Hepatocyte (in vitro differentiated cells): ENCODE measurements at regions not wholly inside any gene's neighbourhood (a gene's known extent, or its start where the extent isn't known, plus 50 kb on each side); places are given as distances from the start of the nearest gene placed in this dataset.
"Not testable (repeated sequence)": the region's sequence is repeated elsewhere in the genome, so short reads cannot be mapped to it uniquely, and the experiment has no call there.

ENCODE experiments used
- DNase-seq: peaks from one replicate; pipeline ENCODE4 v3.0.0-alpha.2; 2016; ENCODE audit warnings: low spot score
- H2AFZ ChIP-seq: fragments of 200-600 bp; sonication (generic); 2 replicates; pipeline ENCODE4 v1.6.0; 2016; ENCODE audit warnings: antibody characterized with exemption, mild to moderate bottlenecking
- H3K27ac ChIP-seq: fragments of 200-600 bp; sonication (generic); 2 replicates; pipeline ENCODE4 v1.5.1; 2016; ENCODE audit warnings: mild to moderate bottlenecking
- H3K27me3 ChIP-seq: fragments of 200-600 bp; sonication (generic); 2 replicates; pipeline ENCODE4 v1.6.1; 2016
- H3K36me3 ChIP-seq: fragments of 200-600 bp; sonication (generic); replicated peaks from 2 replicates; pipeline ENCODE4 v1.5.1; 2016; ENCODE audit warnings: low read depth; ENCODE audit not compliant: insufficient read depth
- H3K4me1 ChIP-seq: fragments of 200-600 bp; sonication (generic); 2 replicates; pipeline ENCODE4 v1.5.1; 2016; ENCODE audit warnings: mild to moderate bottlenecking, moderate library complexity; ENCODE audit not compliant: insufficient read depth
- H3K4me2 ChIP-seq: fragments of 200-600 bp; sonication (generic); 2 replicates; pipeline ENCODE4 v1.6.0; 2016
- H3K4me3 ChIP-seq: fragments of 200-600 bp; sonication (generic); 2 replicates; pipeline ENCODE4 v1.5.1; 2016; ENCODE audit warnings: mild to moderate bottlenecking
- H3K79me2 ChIP-seq: fragments of 200-600 bp; sonication (generic); 2 replicates; pipeline ENCODE4 v1.6.0; 2017; ENCODE audit warnings: mild to moderate bottlenecking
- H3K9me2 ChIP-seq: fragments of 200-600 bp; sonication (generic); replicated peaks from 2 replicates; pipeline ENCODE4 v1.6.0; 2017; ENCODE audit warnings: mild to moderate bottlenecking; ENCODE audit not compliant: insufficient read depth
- H3K9me3 ChIP-seq: fragments of 200-600 bp; sonication (generic); 2 replicates; pipeline ENCODE4 v1.5.1; 2016; ENCODE audit warnings: low read depth, mild to moderate bottlenecking
- H4K20me1 ChIP-seq: fragments of 200-600 bp; sonication (generic); 2 replicates; pipeline ENCODE4 v1.6.0; 2016; ENCODE audit warnings: mild to moderate bottlenecking; ENCODE audit not compliant: insufficient read depth, poor library complexity, severe bottlenecking
- EZH2 ChIP-seq: fragments of 200-600 bp; sonication (generic); IDR thresholded peaks from 2 replicates; pipeline ENCODE4 v1.6.1; 2016; ENCODE audit warnings: antibody characterized with exemption, mild to moderate bottlenecking, borderline replicate concordance
- EZH2phosphoT487 ChIP-seq: fragments of 200-600 bp; sonication (generic); IDR thresholded peaks from one replicate; pipeline ENCODE4 v1.6.1; 2018; ENCODE audit warnings: antibody characterized with exemption, mild to moderate bottlenecking, low read depth, moderate library complexity; ENCODE audit not compliant: unreplicated experiment, severe bottlenecking
- WGBS: methylation state at CpG from one replicate; pipeline ENCODE4 v1.1.6; 2016; ENCODE audit warnings: low lambda C conversion rate; ENCODE audit errors: missing lambda C conversion rate; 5-methylcytosine and 5-hydroxymethylcytosine counted together
- TF ChIP-seq, protein P1 (sequence below): fragments of 200-600 bp; sonication (generic); IDR thresholded peaks from 2 replicates; pipeline ENCODE4 v1.5.1; 2016; ENCODE audit warnings: antibody characterized with exemption, mild to moderate bottlenecking; ENCODE audit not compliant: poor library complexity

GRCh38 chr16:29111421-29111820, 126.6 kb downstream of the LAT start:
- Histone ChIP-seq H3K4me3 (no peak overlapping the region), H3K9me3 (no peaks in the 10 kb centered on the region), H3K27ac (no peak overlapping the region), H3K36me3 (no peaks in the 10 kb centered on the region), H4K20me1 (no peaks in the 10 kb centered on the region), H2AFZ (no peak overlapping the region), H3K9me2 (no peaks in the 10 kb centered on the region), H3K27me3 (no peaks in the 10 kb centered on the region), H3K4me1 (peaks cover 13% of the 10 kb centered on the region), H3K4me2 (no peak overlapping the region), H3K79me2 (no peaks in the 10 kb centered on the region)
- DNase-seq, result no peak
- 88% methylated on average over 5 of the region's 5 CpGs for WGBS
- TF ChIP-seq EZH2phosphoT487 (no peak), EZH2 (no peak)
- TF ChIP-seq, protein P1, sequence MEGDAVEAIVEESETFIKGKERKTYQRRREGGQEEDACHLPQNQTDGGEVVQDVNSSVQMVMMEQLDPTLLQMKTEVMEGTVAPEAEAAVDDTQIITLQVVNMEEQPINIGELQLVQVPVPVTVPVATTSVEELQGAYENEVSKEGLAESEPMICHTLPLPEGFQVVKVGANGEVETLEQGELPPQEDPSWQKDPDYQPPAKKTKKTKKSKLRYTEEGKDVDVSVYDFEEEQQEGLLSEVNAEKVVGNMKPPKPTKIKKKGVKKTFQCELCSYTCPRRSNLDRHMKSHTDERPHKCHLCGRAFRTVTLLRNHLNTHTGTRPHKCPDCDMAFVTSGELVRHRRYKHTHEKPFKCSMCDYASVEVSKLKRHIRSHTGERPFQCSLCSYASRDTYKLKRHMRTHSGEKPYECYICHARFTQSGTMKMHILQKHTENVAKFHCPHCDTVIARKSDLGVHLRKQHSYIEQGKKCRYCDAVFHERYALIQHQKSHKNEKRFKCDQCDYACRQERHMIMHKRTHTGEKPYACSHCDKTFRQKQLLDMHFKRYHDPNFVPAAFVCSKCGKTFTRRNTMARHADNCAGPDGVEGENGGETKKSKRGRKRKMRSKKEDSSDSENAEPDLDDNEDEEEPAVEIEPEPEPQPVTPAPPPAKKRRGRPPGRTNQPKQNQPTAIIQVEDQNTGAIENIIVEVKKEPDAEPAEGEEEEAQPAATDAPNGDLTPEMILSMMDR, result no peak

DNA sequence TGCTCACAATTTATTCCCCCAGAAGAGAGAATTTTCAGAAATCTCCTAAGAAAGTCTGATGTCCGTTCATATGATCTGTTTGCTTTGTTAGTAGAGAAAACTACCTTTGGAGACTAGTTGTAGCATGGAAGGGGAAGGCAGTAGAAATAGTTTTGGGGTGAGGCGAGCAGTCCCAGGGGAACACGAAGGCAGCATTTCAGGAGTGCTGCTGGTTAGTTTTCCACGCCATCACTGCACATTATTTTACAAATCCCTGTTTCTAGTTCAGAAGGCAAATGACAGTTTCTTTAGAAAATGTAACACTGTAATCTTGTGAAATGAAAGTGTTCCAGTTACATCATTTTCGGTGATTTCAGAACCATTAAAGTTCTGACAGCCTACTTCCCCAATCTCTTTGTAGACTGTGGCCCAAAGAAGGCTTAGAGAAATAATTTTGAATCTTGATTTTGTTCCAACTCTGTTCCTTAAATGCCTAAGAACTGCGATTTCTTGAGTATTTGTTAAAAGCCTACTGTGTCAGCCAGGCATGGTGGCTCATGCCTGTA, 123.8 kb downstream of the LAT start:
- H3K27me3 ChIP-seq, H3K4me1 ChIP-seq, H4K20me1 ChIP-seq, H3K9me3 ChIP-seq, H3K79me2 ChIP-seq, H2AFZ ChIP-seq, DNase-seq, H3K36me3 ChIP-seq, H3K4me3 ChIP-seq, H3K4me2 ChIP-seq, H3K9me2 ChIP-seq, H3K27ac ChIP-seq: not testable (repeated sequence)
- WGBS, result 82% methylated on average over 5 of the region's 6 CpGs

DNA sequence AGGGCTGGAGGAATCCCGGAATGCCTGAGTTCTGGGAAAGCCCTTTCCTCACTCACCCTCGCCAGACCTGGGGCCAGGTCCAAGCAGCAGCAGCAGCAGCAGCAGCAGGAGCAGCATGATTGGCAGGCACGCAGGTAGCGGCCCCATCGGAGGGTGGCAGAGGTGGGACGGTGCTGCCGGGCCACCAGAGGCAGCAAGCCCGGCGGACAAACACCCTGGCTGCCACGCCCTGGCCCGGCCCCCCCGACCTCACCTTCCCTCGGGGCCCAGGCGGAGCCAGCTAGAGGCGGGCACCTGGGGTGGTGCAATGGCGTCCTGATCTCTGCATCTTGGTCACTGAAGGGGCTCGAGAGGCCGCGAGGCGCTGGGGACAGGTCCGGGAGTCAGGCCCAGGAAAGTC, 122.4 kb downstream of the LAT start:
- Histone ChIP-seq H3K4me2 (peak overlapping the region; percentile 63), H3K4me3 (no peak overlapping the region)

GRCh38 chr16:29106259-29106908, 121.5 kb downstream of the LAT start:
- not testable (repeated sequence) for H3K9me2 ChIP-seq, H3K4me1 ChIP-seq, H3K4me2 ChIP-seq, H3K9me3 ChIP-seq, H3K4me3 ChIP-seq, H3K27ac ChIP-seq, H2AFZ ChIP-seq, H4K20me1 ChIP-seq, H3K36me3 ChIP-seq, H3K27me3 ChIP-seq, DNase-seq, H3K79me2 ChIP-seq
- 78% methylated on average over 8 of the region's 8 CpGs for WGBS

More for the DNA sequence above, 122.4 kb downstream of the LAT start:
- Histone ChIP-seq H3K36me3 (no peaks in the 10 kb centered on the region), H3K4me1 (peaks cover 9% of the 10 kb centered on the region), H3K27me3 (no peaks in the 10 kb centered on the region), H4K20me1 (no peaks in the 10 kb centered on the region), H3K9me2 (no peaks in the 10 kb centered on the region), H3K27ac (no peak overlapping the region), H2AFZ (no peak overlapping the region), H3K79me2 (no peaks in the 10 kb centered on the region), H3K9me3 (no peaks in the 10 kb centered on the region)
- 9% methylated on average over 19 of the region's 21 CpGs for WGBS
- peak; percentile 39 for DNase-seq
- TF ChIP-seq, protein P1, result no peak
- TF ChIP-seq EZH2phosphoT487, result no peak
- TF ChIP-seq EZH2, result no peak

- H3K9me3 ChIP-seq, H3K27ac ChIP-seq, H3K4me3 ChIP-seq, H3K4me1 ChIP-seq, H3K4me2 ChIP-seq, H3K9me2 ChIP-seq, H4K20me1 ChIP-seq, H2AFZ ChIP-seq, H3K79me2 ChIP-seq, H3K36me3 ChIP-seq, H3K27me3 ChIP-seq: not testable (repeated sequence)
- 60% methylated on average over 2 of the region's 4 CpGs for WGBS
- DNase-seq, result peak; percentile 38
Measured at GRCh38 chr16:29104600-29104999, 119.7 kb downstream of the LAT start.

- H3K27me3 ChIP-seq, H2AFZ ChIP-seq, H3K79me2 ChIP-seq, H3K36me3 ChIP-seq, H3K9me3 ChIP-seq, H3K4me2 ChIP-seq, H3K27ac ChIP-seq, DNase-seq, H3K4me3 ChIP-seq, H3K9me2 ChIP-seq, H3K4me1 ChIP-seq, H4K20me1 ChIP-seq: not testable (repeated sequence)
- 55% methylated on average over 1 of the region's 3 CpGs for WGBS
Measured at GRCh38 chr16:29097965-29098364, 113.1 kb downstream of the LAT start.
